ENCODE measurements at regions not wholly inside any gene's neighbourhood (a gene's known extent, or its start where the extent isn't known, plus 50 kb on each side); places are given as distances from the start of the nearest gene placed in this dataset.

DNA sequence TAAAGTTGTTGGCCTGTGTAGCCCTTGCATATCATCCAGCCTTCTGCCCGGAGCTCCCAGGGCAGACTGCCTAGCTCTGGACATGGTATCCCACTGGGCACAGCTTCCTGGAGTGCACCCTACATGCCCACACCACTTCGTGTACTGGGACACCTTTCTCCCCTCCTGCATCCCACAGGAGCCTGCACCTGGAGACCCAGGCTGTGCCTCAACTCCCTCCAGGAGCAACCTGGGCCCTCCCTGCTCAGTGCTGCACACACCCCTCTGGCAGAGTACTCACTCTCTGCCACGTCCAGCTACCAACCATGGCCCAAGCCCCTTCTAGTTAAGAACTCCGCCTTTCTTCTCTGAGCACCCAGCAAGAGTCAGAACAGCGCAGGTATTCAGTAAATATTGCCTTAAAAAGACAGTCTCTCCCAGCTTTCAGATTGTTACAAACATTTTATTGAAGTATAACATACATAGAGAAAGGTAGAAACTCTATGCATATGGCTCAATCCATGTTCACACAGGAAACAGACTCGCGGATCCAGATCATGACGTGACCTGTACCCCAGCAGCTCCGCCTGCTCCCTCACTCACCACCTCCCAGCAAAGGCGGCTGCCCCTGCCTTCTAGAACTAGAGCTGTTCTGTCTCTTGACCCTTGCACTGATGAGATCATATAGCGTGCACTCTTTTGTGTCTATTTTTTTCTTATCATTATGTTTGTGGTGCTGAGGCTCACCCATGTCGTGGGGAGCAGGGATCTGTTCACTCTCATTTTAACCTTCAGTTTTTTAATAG lies 98.4 kb upstream of the MYCN start:
- TF ChIP-seq POLR2AphosphoS5 (IDR thresholded peaks at IDR 0.05; ENCODE audit: low read depth, low read length) (no peak), TAF1 (IDR thresholded peaks at IDR 0.05; ENCODE audit: borderline replicate concordance, insufficient read depth, low read length) (no peak), FOXP2 (optimal IDR thresholded peaks at IDR 0.05; ENCODE audit: borderline replicate concordance, extremely low read depth, extremely low read length, insufficient read depth) (no peak), SIN3A (IDR thresholded peaks at IDR 0.05; ENCODE audit: borderline replicate concordance, insufficient read depth, low read length) (no peak)
- TF ChIP-seq, protein P1, sequence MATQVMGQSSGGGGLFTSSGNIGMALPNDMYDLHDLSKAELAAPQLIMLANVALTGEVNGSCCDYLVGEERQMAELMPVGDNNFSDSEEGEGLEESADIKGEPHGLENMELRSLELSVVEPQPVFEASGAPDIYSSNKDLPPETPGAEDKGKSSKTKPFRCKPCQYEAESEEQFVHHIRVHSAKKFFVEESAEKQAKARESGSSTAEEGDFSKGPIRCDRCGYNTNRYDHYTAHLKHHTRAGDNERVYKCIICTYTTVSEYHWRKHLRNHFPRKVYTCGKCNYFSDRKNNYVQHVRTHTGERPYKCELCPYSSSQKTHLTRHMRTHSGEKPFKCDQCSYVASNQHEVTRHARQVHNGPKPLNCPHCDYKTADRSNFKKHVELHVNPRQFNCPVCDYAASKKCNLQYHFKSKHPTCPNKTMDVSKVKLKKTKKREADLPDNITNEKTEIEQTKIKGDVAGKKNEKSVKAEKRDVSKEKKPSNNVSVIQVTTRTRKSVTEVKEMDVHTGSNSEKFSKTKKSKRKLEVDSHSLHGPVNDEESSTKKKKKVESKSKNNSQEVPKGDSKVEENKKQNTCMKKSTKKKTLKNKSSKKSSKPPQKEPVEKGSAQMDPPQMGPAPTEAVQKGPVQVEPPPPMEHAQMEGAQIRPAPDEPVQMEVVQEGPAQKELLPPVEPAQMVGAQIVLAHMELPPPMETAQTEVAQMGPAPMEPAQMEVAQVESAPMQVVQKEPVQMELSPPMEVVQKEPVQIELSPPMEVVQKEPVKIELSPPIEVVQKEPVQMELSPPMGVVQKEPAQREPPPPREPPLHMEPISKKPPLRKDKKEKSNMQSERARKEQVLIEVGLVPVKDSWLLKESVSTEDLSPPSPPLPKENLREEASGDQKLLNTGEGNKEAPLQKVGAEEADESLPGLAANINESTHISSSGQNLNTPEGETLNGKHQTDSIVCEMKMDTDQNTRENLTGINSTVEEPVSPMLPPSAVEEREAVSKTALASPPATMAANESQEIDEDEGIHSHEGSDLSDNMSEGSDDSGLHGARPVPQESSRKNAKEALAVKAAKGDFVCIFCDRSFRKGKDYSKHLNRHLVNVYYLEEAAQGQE (IDR thresholded peaks at IDR 0.05; ENCODE audit: insufficient read depth in 1 of 2, low read depth in 2 of 2, low read length in 2 of 2): no peak

- TF ChIP-seq TAF1 (IDR thresholded peaks at IDR 0.05; ENCODE audit: borderline replicate concordance, insufficient read depth, low read length) (no peak), POLR2AphosphoS5 (IDR thresholded peaks at IDR 0.05; ENCODE audit: low read depth, low read length) (no peak), SIN3A (IDR thresholded peaks at IDR 0.05; ENCODE audit: borderline replicate concordance, insufficient read depth, low read length) (no peak), FOXP2 (optimal IDR thresholded peaks at IDR 0.05; ENCODE audit: borderline replicate concordance, extremely low read depth, extremely low read length, insufficient read depth) (no peak)
- TF ChIP-seq, protein P1 (IDR thresholded peaks at IDR 0.05; ENCODE audit: insufficient read depth in 1 of 2, low read depth in 2 of 2, low read length in 2 of 2): no peak
Observed at GRCh38 chr2:15842758-15843666, 97.3 kb upstream of the MYCN start.

GRCh38 chr2:15844211-15844801 lies 96.0 kb upstream of the MYCN start:
- no peak for TF ChIP-seq TAF1 (IDR thresholded peaks at IDR 0.05; ENCODE audit: borderline replicate concordance, insufficient read depth, low read length)
- no peak for TF ChIP-seq FOXP2 (optimal IDR thresholded peaks at IDR 0.05; ENCODE audit: borderline replicate concordance, extremely low read depth, extremely low read length, insufficient read depth)
- no peak for TF ChIP-seq SIN3A (IDR thresholded peaks at IDR 0.05; ENCODE audit: borderline replicate concordance, insufficient read depth, low read length)
- no peak for TF ChIP-seq POLR2AphosphoS5 (IDR thresholded peaks at IDR 0.05; ENCODE audit: low read depth, low read length)
- TF ChIP-seq, protein P1 (IDR thresholded peaks at IDR 0.05; ENCODE audit: insufficient read depth in 1 of 2, low read depth in 2 of 2, low read length in 2 of 2): no peak

- TF ChIP-seq SIN3A (IDR thresholded peaks at IDR 0.05; ENCODE audit: borderline replicate concordance, insufficient read depth, low read length): no peak
- no peak for TF ChIP-seq POLR2AphosphoS5 (IDR thresholded peaks at IDR 0.05; ENCODE audit: low read depth, low read length)
- TF ChIP-seq, protein P1 (IDR thresholded peaks at IDR 0.05; ENCODE audit: insufficient read depth in 1 of 2, low read depth in 2 of 2, low read length in 2 of 2): no peak
- TF ChIP-seq TAF1 (IDR thresholded peaks at IDR 0.05; ENCODE audit: borderline replicate concordance, insufficient read depth, low read length): no peak
- TF ChIP-seq FOXP2 (optimal IDR thresholded peaks at IDR 0.05; ENCODE audit: borderline replicate concordance, extremely low read depth, extremely low read length, insufficient read depth): no peak
Observed at GRCh38 chr2:15845294-15845693, 95.1 kb upstream of the MYCN start.
